ENCODE measurements at regions not wholly inside any gene's neighbourhood (a gene's known extent, or its start where the extent isn't known, plus 50 kb on each side); places are given as distances from the start of the nearest gene placed in this dataset.

- no peak for TF ChIP-seq EZH2 (IDR thresholded peaks at IDR 0.05; ENCODE audit: insufficient read depth, poor library complexity, severe bottlenecking)
- no peak for TF ChIP-seq EZH2phosphoT487 (IDR thresholded peaks at IDR 0.05; ENCODE audit: insufficient read depth, low read depth)
Observed at GRCh38 chr10:9443758-9444157, 1389.3 kb downstream of the GATA3 start.
